ENCODE measurements at regions not wholly inside any gene's neighbourhood (a gene's known extent, or its start where the extent isn't known, plus 50 kb on each side); places are given as distances from the start of the nearest gene placed in this dataset.

GRCh38 chr11:87421422-87421821, 383.7 kb downstream of the TMEM135 start:
- H3K4me3 ChIP-seq = no peak overlapping the region
- peak; percentile 85 for TF ChIP-seq CTCF (IDR thresholded peaks at IDR 0.05)
- H3K9me3 ChIP-seq = no peaks in the 10 kb centered on the region
- H3K36me3 ChIP-seq = no peaks in the 10 kb centered on the region
- ATAC-seq (peak; percentile 90), DNase-seq (no peak)
- H3K4me1 ChIP-seq = no peaks in the 10 kb centered on the region
- no peak overlapping the region for H3K27ac ChIP-seq
- intact Hi-C loops (cut with DNase I) = loop anchor here (5.0 kb wide), 1 partner anchor 69 kb away; no protein-coding TSS in a partner anchor
- H3K27me3 ChIP-seq = no peaks in the 10 kb centered on the region

GRCh38 chr11:87417951-87418350, 380.2 kb downstream of the TMEM135 start:
- no peak for TF ChIP-seq CTCF (IDR thresholded peaks at IDR 0.05)
- Histone ChIP-seq H3K4me3 (no peak overlapping the region), H3K27ac (no peak overlapping the region), H3K36me3 (no peaks in the 10 kb centered on the region), H3K27me3 (no peaks in the 10 kb centered on the region), H3K4me1 (no peaks in the 10 kb centered on the region), H3K9me3 (no peaks in the 10 kb centered on the region)
- intact Hi-C loops (cut with DNase I) = no loop called here
- ATAC-seq (no peak), DNase-seq (no peak)

- no peak for DNase-seq
- Histone ChIP-seq H3K4me1 (no peaks in the 10 kb centered on the region), H3K27ac (no peak overlapping the region), H3K36me3 (no peaks in the 10 kb centered on the region), H3K4me3 (no peak overlapping the region), H3K27me3 (no peaks in the 10 kb centered on the region), H3K9me3 (no peaks in the 10 kb centered on the region)
- intact Hi-C loops (cut with DNase I) = no loop called here
- no peak for ATAC-seq
- no peak for TF ChIP-seq CTCF (IDR thresholded peaks at IDR 0.05)
Measured at GRCh38 chr11:87405843-87406242, 368.1 kb downstream of the TMEM135 start.

GRCh38 chr11:87405356-87405755, 367.6 kb downstream of the TMEM135 start:
- Histone ChIP-seq H3K27ac (no peak overlapping the region), H3K9me3 (no peaks in the 10 kb centered on the region), H3K4me3 (no peak overlapping the region), H3K27me3 (no peaks in the 10 kb centered on the region), H3K4me1 (no peaks in the 10 kb centered on the region), H3K36me3 (no peaks in the 10 kb centered on the region)
- intact Hi-C loops (cut with DNase I) = no loop called here
- no peak for TF ChIP-seq CTCF (IDR thresholded peaks at IDR 0.05)
- DNase-seq (no peak), ATAC-seq (no peak)

GRCh38 chr11:87401653-87402052, 363.9 kb downstream of the TMEM135 start:
- H3K4me1 ChIP-seq = no peaks in the 10 kb centered on the region
- ATAC-seq (no peak), DNase-seq (no peak)
- H3K27ac ChIP-seq = no peak overlapping the region
- no peaks in the 10 kb centered on the region for H3K36me3 ChIP-seq
- no peak for TF ChIP-seq CTCF (IDR thresholded peaks at IDR 0.05)
- no peaks in the 10 kb centered on the region for H3K9me3 ChIP-seq
- intact Hi-C loops (cut with DNase I) = no loop called here
- no peaks in the 10 kb centered on the region for H3K27me3 ChIP-seq
- no peak overlapping the region for H3K4me3 ChIP-seq

GRCh38 chr11:87399341-87399740, 361.6 kb downstream of the TMEM135 start:
- Histone ChIP-seq H3K4me1 (no peaks in the 10 kb centered on the region), H3K27me3 (no peaks in the 10 kb centered on the region), H3K36me3 (no peaks in the 10 kb centered on the region), H3K9me3 (no peaks in the 10 kb centered on the region), H3K27ac (no peak overlapping the region), H3K4me3 (no peak overlapping the region)
- intact Hi-C loops (cut with DNase I) = no loop called here
- DNase-seq (no peak), ATAC-seq (no peak)
- TF ChIP-seq CTCF (IDR thresholded peaks at IDR 0.05) = no peak

Data from upper lobe of right lung (tissue), 1 donor.